ENCODE measurements at regions not wholly inside any gene's neighbourhood (a gene's known extent, or its start where the extent isn't known, plus 50 kb on each side); places are given as distances from the start of the nearest gene placed in this dataset.
"Not testable (repeated sequence)": the region's sequence is repeated elsewhere in the genome, so short reads cannot be mapped to it uniquely, and the experiment has no call there.

- H3K36me3 Mint-ChIP-seq (ENCODE audit: low read depth, unreplicated experiment): no peaks in the 10 kb centered on the region
- DNase-seq (ENCODE audit: low read depth): no peak
- no peaks in the 10 kb centered on the region for H3K9me3 Mint-ChIP-seq (ENCODE audit: unreplicated experiment)
- no peak overlapping the region for H3K27ac ChIP-seq (ENCODE audit: low read depth, low read length)
- H2AFZ ChIP-seq (ENCODE audit: low read depth, low read length): no peak overlapping the region
- TF ChIP-seq EZH2 (IDR thresholded peaks at IDR 0.05; ENCODE audit: insufficient read depth, low read length) (no peak), CTCF (IDR thresholded peaks at IDR 0.05; ENCODE audit: insufficient read depth, low read depth, low read length) (no peak)
- no peak overlapping the region for H3K4me3 ChIP-seq (ENCODE audit: insufficient read depth, low read depth, low read length)
- no peak overlapping the region for H3K4me2 ChIP-seq (ENCODE audit: low read length)
- peaks cover 1% of the 10 kb centered on the region for H3K9me3 ChIP-seq (ENCODE audit: insufficient read depth, low read depth, low read length)
- H3K4me1 Mint-ChIP-seq (ENCODE audit: low read depth, unreplicated experiment): peaks cover 5% of the 10 kb centered on the region
- H4K20me1 ChIP-seq (ENCODE audit: insufficient read depth, low read length): no peaks in the 10 kb centered on the region
- no peak for FAIRE-seq
- H3K27me3 Mint-ChIP-seq (ENCODE audit: low read depth, unreplicated experiment): peaks cover 2% of the 10 kb centered on the region
- H3K27ac Mint-ChIP-seq (ENCODE audit: unreplicated experiment): no peak overlapping the region
- no peaks in the 10 kb centered on the region for H3K36me3 ChIP-seq (ENCODE audit: insufficient read depth, low read length)
- H3K79me2 ChIP-seq (ENCODE audit: insufficient read depth, low read length): no peaks in the 10 kb centered on the region
- no peak overlapping the region for H3K4me3 Mint-ChIP-seq (ENCODE audit: unreplicated experiment)
- no peak overlapping the region for H3K9ac ChIP-seq (ENCODE audit: low read length)
- no peaks in the 10 kb centered on the region for H3K27me3 ChIP-seq (ENCODE audit: insufficient read depth, low read length)
- H3K4me1 ChIP-seq (ENCODE audit: insufficient read depth, low read length): no peaks in the 10 kb centered on the region
Measured at GRCh38 chr3:137330246-137330645, 372.5 kb downstream of the IL20RB start.

GRCh38 chr3:137332297-137332696, 374.5 kb downstream of the IL20RB start:
- Mint-ChIP-seq H3K4me1 (ENCODE audit: low read depth, unreplicated experiment) (peaks cover 2% of the 10 kb centered on the region), H3K27ac (ENCODE audit: unreplicated experiment) (no peak overlapping the region), H3K27me3 (ENCODE audit: low read depth, unreplicated experiment) (no peaks in the 10 kb centered on the region), H3K4me3 (ENCODE audit: unreplicated experiment) (no peak overlapping the region), H3K36me3 (ENCODE audit: low read depth, unreplicated experiment) (no peaks in the 10 kb centered on the region), H3K9me3 (ENCODE audit: unreplicated experiment) (no peaks in the 10 kb centered on the region)
- Histone ChIP-seq H3K9me3 (ENCODE audit: insufficient read depth, low read depth, low read length) (no peaks in the 10 kb centered on the region), H3K27ac (ENCODE audit: low read depth, low read length) (no peak overlapping the region), H3K36me3 (ENCODE audit: insufficient read depth, low read length) (no peaks in the 10 kb centered on the region), H2AFZ (ENCODE audit: low read depth, low read length) (no peak overlapping the region), H3K27me3 (ENCODE audit: insufficient read depth, low read length) (no peaks in the 10 kb centered on the region), H3K4me3 (ENCODE audit: insufficient read depth, low read depth, low read length) (no peak overlapping the region), H3K79me2 (ENCODE audit: insufficient read depth, low read length) (no peaks in the 10 kb centered on the region), H4K20me1 (ENCODE audit: insufficient read depth, low read length) (no peaks in the 10 kb centered on the region), H3K4me2 (ENCODE audit: low read length) (no peak overlapping the region), H3K4me1 (ENCODE audit: insufficient read depth, low read length) (no peaks in the 10 kb centered on the region), H3K9ac (ENCODE audit: low read length) (no peak overlapping the region)
- FAIRE-seq (no peak), DNase-seq (ENCODE audit: low read depth) (no peak)
- no peak for TF ChIP-seq CTCF (IDR thresholded peaks at IDR 0.05; ENCODE audit: insufficient read depth, low read depth, low read length)
- no peak for TF ChIP-seq EZH2 (IDR thresholded peaks at IDR 0.05; ENCODE audit: insufficient read depth, low read length)

GRCh38 chr3:137335478-137335877, 377.7 kb downstream of the IL20RB start:
- Histone ChIP-seq H3K9me3 (ENCODE audit: insufficient read depth, low read depth, low read length) (peaks cover 3% of the 10 kb centered on the region), H3K27me3 (ENCODE audit: insufficient read depth, low read length) (no peaks in the 10 kb centered on the region), H4K20me1 (ENCODE audit: insufficient read depth, low read length) (no peaks in the 10 kb centered on the region), H3K9ac (ENCODE audit: low read length) (no peak overlapping the region), H3K4me2 (ENCODE audit: low read length) (no peak overlapping the region), H3K4me1 (ENCODE audit: insufficient read depth, low read length) (no peaks in the 10 kb centered on the region), H3K4me3 (ENCODE audit: insufficient read depth, low read depth, low read length) (no peak overlapping the region), H3K27ac (ENCODE audit: low read depth, low read length) (no peak overlapping the region), H3K36me3 (ENCODE audit: insufficient read depth, low read length) (no peaks in the 10 kb centered on the region), H2AFZ (ENCODE audit: low read depth, low read length) (no peak overlapping the region), H3K79me2 (ENCODE audit: insufficient read depth, low read length) (no peaks in the 10 kb centered on the region)
- TF ChIP-seq EZH2 (IDR thresholded peaks at IDR 0.05; ENCODE audit: insufficient read depth, low read length): no peak
- no peak for TF ChIP-seq CTCF (IDR thresholded peaks at IDR 0.05; ENCODE audit: insufficient read depth, low read depth, low read length)
- FAIRE-seq: no peak
- H3K4me3 Mint-ChIP-seq (ENCODE audit: unreplicated experiment): no peak overlapping the region
- no peaks in the 10 kb centered on the region for H3K27me3 Mint-ChIP-seq (ENCODE audit: low read depth, unreplicated experiment)
- peaks cover 2% of the 10 kb centered on the region for H3K36me3 Mint-ChIP-seq (ENCODE audit: low read depth, unreplicated experiment)
- H3K4me1 Mint-ChIP-seq (ENCODE audit: low read depth, unreplicated experiment): peaks cover 2% of the 10 kb centered on the region
- H3K9me3 Mint-ChIP-seq (ENCODE audit: unreplicated experiment): peaks cover 9% of the 10 kb centered on the region
- no peak overlapping the region for H3K27ac Mint-ChIP-seq (ENCODE audit: unreplicated experiment)
- DNase-seq (ENCODE audit: low read depth): no peak

GRCh38 chr3:137338400-137338799, 380.6 kb downstream of the IL20RB start:
- not testable (repeated sequence) for H3K9me3 ChIP-seq (ENCODE audit: insufficient read depth, low read depth, low read length); H4K20me1 ChIP-seq (ENCODE audit: insufficient read depth, low read length); H3K27ac Mint-ChIP-seq (ENCODE audit: unreplicated experiment); H3K27me3 Mint-ChIP-seq (ENCODE audit: low read depth, unreplicated experiment); H3K36me3 Mint-ChIP-seq (ENCODE audit: low read depth, unreplicated experiment); H3K27me3 ChIP-seq (ENCODE audit: insufficient read depth, low read length); H3K4me3 Mint-ChIP-seq (ENCODE audit: unreplicated experiment); H3K36me3 ChIP-seq (ENCODE audit: insufficient read depth, low read length); DNase-seq (ENCODE audit: low read depth); FAIRE-seq; H3K9ac ChIP-seq (ENCODE audit: low read length); H3K27ac ChIP-seq (ENCODE audit: low read depth, low read length); H2AFZ ChIP-seq (ENCODE audit: low read depth, low read length); H3K9me3 Mint-ChIP-seq (ENCODE audit: unreplicated experiment); H3K4me1 Mint-ChIP-seq (ENCODE audit: low read depth, unreplicated experiment); H3K79me2 ChIP-seq (ENCODE audit: insufficient read depth, low read length); H3K4me2 ChIP-seq (ENCODE audit: low read length); H3K4me1 ChIP-seq (ENCODE audit: insufficient read depth, low read length); H3K4me3 ChIP-seq (ENCODE audit: insufficient read depth, low read depth, low read length)
